WTC11 (cell line): ENCODE measurements at regions not wholly inside any gene's neighbourhood (a gene's known extent, or its start where the extent isn't known, plus 50 kb on each side); places are given as distances from the start of the nearest gene placed in this dataset.

Source experiments
- ATAC-seq: fragments of 200-7000 bp; cut with Tn5 transposase; 2 replicates; pipeline ENCODE4 v1.10.0; 2021; ENCODE audit warnings: mild to moderate bottlenecking, moderate library complexity
- CTCF ChIA-PET: fragments of 300-600 bp; sonication (Branson Sonifier 250); formaldehyde crosslinking; loops from one replicate; lab custom pipeline; 2021; ENCODE audit warnings: antibody characterized with exemption; lab: Charles Lee
- POLR2A ChIA-PET: fragments of 350-600 bp; sonication (Branson Sonifier 250); formaldehyde crosslinking; loops from one replicate; lab custom pipeline; 2021; ENCODE audit warnings: antibody characterized with exemption; lab: Charles Lee
- DNase-seq: peaks from one replicate; pipeline ENCODE4 v3.0.0; 2021; ENCODE audit warnings: low spot score
- H3K27ac Mint-ChIP-seq: 2 replicates; pipeline ENCODE4 v1.8.0; 2021; ENCODE audit warnings: mixed read lengths
- H3K27me3 Mint-ChIP-seq: 2 replicates; pipeline ENCODE4 v1.8.0; 2021; ENCODE audit warnings: low read depth, mild to moderate bottlenecking, moderate library complexity, mixed read lengths
- H3K36me3 Mint-ChIP-seq: 2 replicates; pipeline ENCODE4 v1.8.0; 2021; ENCODE audit warnings: mixed read lengths
- H3K4me1 Mint-ChIP-seq: 2 replicates; pipeline ENCODE4 v1.8.0; 2022; ENCODE audit warnings: mixed read lengths
- H3K4me3 Mint-ChIP-seq: 2 replicates; pipeline ENCODE4 v1.8.0; 2021; ENCODE audit warnings: mild to moderate bottlenecking, moderate library complexity, mixed read lengths
- H3K9me3 Mint-ChIP-seq: 2 replicates; pipeline ENCODE4 v1.8.0; 2021; ENCODE audit warnings: mixed read lengths
- ARID4B ChIP-seq: sonication (generic); formaldehyde crosslinking; IDR thresholded peaks from 2 replicates; pipeline ENCODE4 v1.8.0; 2023; ENCODE audit warnings: missing genetic modification reagents, mild to moderate bottlenecking, borderline replicate concordance
- CREB1 ChIP-seq: sonication (generic); formaldehyde crosslinking; IDR thresholded peaks from 2 replicates; pipeline ENCODE4 v1.8.0; 2023; ENCODE audit warnings: mild to moderate bottlenecking, missing genetic modification reagents
- E2F1 ChIP-seq: sonication (generic); formaldehyde crosslinking; IDR thresholded peaks from 2 replicates; pipeline ENCODE4 v1.8.0; 2022; ENCODE audit warnings: mild to moderate bottlenecking, missing genetic modification reagents
- EMX1 ChIP-seq: fragments of 250-450 bp; sonication (Bioruptor Pico); IDR thresholded peaks from 2 replicates; pipeline ENCODE4 v1.8.0; 2021; ENCODE audit warnings: mild to moderate bottlenecking
- ETV6 ChIP-seq: sonication (generic); formaldehyde crosslinking; IDR thresholded peaks from 2 replicates; pipeline ENCODE4 v1.8.1; 2022; ENCODE audit warnings: mild to moderate bottlenecking, missing genetic modification reagents
- FOXJ3 ChIP-seq: sonication (generic); formaldehyde crosslinking; IDR thresholded peaks from 2 replicates; pipeline ENCODE4 v1.9.0; 2021; ENCODE audit warnings: missing genetic modification reagents, mild to moderate bottlenecking, borderline replicate concordance
- FOXP1 ChIP-seq: sonication (generic); formaldehyde crosslinking; IDR thresholded peaks from 2 replicates; pipeline ENCODE4 v1.8.0; 2022; ENCODE audit warnings: missing genetic modification reagents, mild to moderate bottlenecking, moderate library complexity, borderline replicate concordance
- HMGA2 ChIP-seq: fragments of 250-450 bp; sonication (Bioruptor Pico); IDR thresholded peaks from 2 replicates; pipeline ENCODE4 v1.4.0; 2021; ENCODE audit warnings: mild to moderate bottlenecking, moderate library complexity
- KAT7 ChIP-seq: sonication (generic); formaldehyde crosslinking; IDR thresholded peaks from 2 replicates; pipeline ENCODE4 v1.8.1; 2023; ENCODE audit warnings: missing genetic modification reagents, mild to moderate bottlenecking, borderline replicate concordance
- MLX ChIP-seq: sonication (generic); formaldehyde crosslinking; IDR thresholded peaks from 2 replicates; pipeline ENCODE4 v1.8.1; 2023; ENCODE audit warnings: mild to moderate bottlenecking, missing genetic modification reagents, moderate library complexity
- MXD4 ChIP-seq: fragments of 250-450 bp; sonication (Bioruptor Pico); IDR thresholded peaks from 2 replicates; pipeline ENCODE4 v1.8.0; 2021; ENCODE audit warnings: mild to moderate bottlenecking, moderate library complexity, borderline replicate concordance
- NR2C2 ChIP-seq: sonication (generic); formaldehyde crosslinking; IDR thresholded peaks from 2 replicates; pipeline ENCODE4 v1.8.0; 2022; ENCODE audit warnings: mild to moderate bottlenecking, missing genetic modification reagents
- NR3C1 ChIP-seq: sonication (generic); formaldehyde crosslinking; conservative IDR thresholded peaks from 2 replicates; pipeline ENCODE4 v1.8.1; 2023; ENCODE audit warnings: low read depth, mild to moderate bottlenecking, missing genetic modification reagents
- OVOL2 ChIP-seq: fragments of 250-450 bp; sonication (Bioruptor Pico); IDR thresholded peaks from 2 replicates; pipeline ENCODE4 v1.9.0; 2021; ENCODE audit warnings: mild to moderate bottlenecking, borderline replicate concordance
- PRRX2 ChIP-seq: fragments of 250-450 bp; sonication (Bioruptor Pico); IDR thresholded peaks from 2 replicates; pipeline ENCODE4 v1.8.0; 2021; ENCODE audit warnings: mild to moderate bottlenecking
- SMAD3 ChIP-seq: sonication (generic); formaldehyde crosslinking; IDR thresholded peaks from 2 replicates; pipeline ENCODE4 v1.8.0; 2022; ENCODE audit warnings: missing genetic modification reagents, mild to moderate bottlenecking, borderline replicate concordance
- TCF7 ChIP-seq: sonication (generic); formaldehyde crosslinking; IDR thresholded peaks from 2 replicates; pipeline ENCODE4 v1.8.0; 2022; ENCODE audit warnings: mild to moderate bottlenecking, low read depth, missing genetic modification reagents, moderate library complexity
- TEAD4 ChIP-seq: sonication (generic); formaldehyde crosslinking; IDR thresholded peaks from 2 replicates; pipeline ENCODE4 v1.8.0; 2022; ENCODE audit warnings: mild to moderate bottlenecking, missing genetic modification reagents
- ZBTB21 ChIP-seq: sonication (generic); formaldehyde crosslinking; IDR thresholded peaks from 2 replicates; pipeline ENCODE4 v1.8.1; 2023; ENCODE audit warnings: mild to moderate bottlenecking, missing genetic modification reagents, borderline replicate concordance
- ZNF138 ChIP-seq: sonication (generic); formaldehyde crosslinking; conservative IDR thresholded peaks from 2 replicates; pipeline ENCODE4 v1.8.1; 2022; ENCODE audit warnings: mild to moderate bottlenecking, moderate library complexity, missing genetic modification reagents
- ZNF232 ChIP-seq: sonication (generic); formaldehyde crosslinking; IDR thresholded peaks from 2 replicates; pipeline ENCODE4 v1.8.0; 2022; ENCODE audit warnings: mild to moderate bottlenecking, missing genetic modification reagents
- ZNF416 ChIP-seq: fragments of 250-450 bp; sonication (Bioruptor Pico); IDR thresholded peaks from 2 replicates; pipeline ENCODE4 v1.9.0; 2021; ENCODE audit warnings: mild to moderate bottlenecking, inconsistent platforms
- ZNF532 ChIP-seq: fragments of 250-450 bp; sonication (Bioruptor Pico); IDR thresholded peaks from 2 replicates; pipeline ENCODE4 v1.9.0; 2021; ENCODE audit warnings: mild to moderate bottlenecking, borderline replicate concordance

- H3K27ac Mint-ChIP-seq: no peak overlapping the region
- CTCF ChIA-PET: no interaction called here
- no peaks in the 10 kb centered on the region for H3K27me3 Mint-ChIP-seq
- no peak for ATAC-seq
- no peaks in the 10 kb centered on the region for H3K36me3 Mint-ChIP-seq
- POLR2A ChIA-PET: no interaction called here
- no peak overlapping the region for H3K4me3 Mint-ChIP-seq
- H3K4me1 Mint-ChIP-seq: 0 out of 2 replicates have a peak, but pooled peaks cover 3% of the 10 kb centered on the region
- H3K9me3 Mint-ChIP-seq: no peaks in the 10 kb centered on the region
- no peak for TF ChIP-seq ETV6 (CRISPR knock-in tag)
- no peak for TF ChIP-seq OVOL2 (CRISPR knock-in tag)
- TF ChIP-seq NR3C1: no peak
- DNase-seq: no peak
These were observed 160.6 kb upstream of the ADO start for GRCh38 chr10:62643606-62644587.

GRCh38 chr10:62647375-62648092 is 157.0 kb upstream of the ADO start:
- no peaks in the 10 kb centered on the region for H3K9me3 Mint-ChIP-seq
- no peak overlapping the region for H3K4me3 Mint-ChIP-seq
- no peaks in the 10 kb centered on the region for H3K27me3 Mint-ChIP-seq
- no peak for ATAC-seq
- H3K4me1 Mint-ChIP-seq: no peaks in the 10 kb centered on the region
- no peak for TF ChIP-seq SMAD3 (CRISPR knock-in tag)
- TF ChIP-seq EMX1: no peak
- TF ChIP-seq MXD4: no peak
- TF ChIP-seq TEAD4 (CRISPR knock-in tag): no peak
- no peak for TF ChIP-seq ZNF416
- TF ChIP-seq HMGA2: no peak
- no peak for TF ChIP-seq FOXJ3 (CRISPR knock-in tag)
- no peak for TF ChIP-seq MLX (CRISPR knock-in tag)
- TF ChIP-seq ZNF138 (CRISPR knock-in tag): no peak
- no peak for TF ChIP-seq KAT7 (CRISPR knock-in tag)
- TF ChIP-seq ARID4B (CRISPR knock-in tag): no peak
- TF ChIP-seq PRRX2 (CRISPR knock-in tag): no peak
- TF ChIP-seq FOXP1 (CRISPR knock-in tag): no peak
- no peak for TF ChIP-seq NR2C2
- no peak for TF ChIP-seq E2F1 (CRISPR knock-in tag)
- TF ChIP-seq CREB1: no peak
- no peak for TF ChIP-seq ZNF532 (CRISPR knock-in tag)
- no peak for TF ChIP-seq TCF7
- TF ChIP-seq ZNF232: no peak
- TF ChIP-seq ZBTB21 (CRISPR knock-in tag): no peak
- POLR2A ChIA-PET: no interaction called here
- CTCF ChIA-PET: interaction anchor here (1.2 to 1.3 kb wide), 2 partner anchors 11 to 37 kb away, joined by 3 to 4 read pairs; no protein-coding TSS in a partner anchor
- H3K27ac Mint-ChIP-seq: no peak overlapping the region
- no peak for DNase-seq
- no peaks in the 10 kb centered on the region for H3K36me3 Mint-ChIP-seq
